Thyroid gland (tissue), 4 donors: ENCODE measurements at regions not wholly inside any gene's neighbourhood (a gene's known extent, or its start where the extent isn't known, plus 50 kb on each side); places are given as distances from the start of the nearest gene placed in this dataset.

Source experiments
- POLR2A ChIP-seq, 2 donors: fragments of 450-650 bp; IDR thresholded peaks; one replicate each; pipeline ENCODE4 v1.6.1; 2017; ENCODE audit warnings: antibody characterized with exemption in 2 of 2, mild to moderate bottlenecking in 2 of 2, moderate library complexity in 1 of 2
- TF ChIP-seq, protein P1 (sequence below), 6 experiments: fragments of 200-600 bp in 3 of 6; fragments of 450-650 bp in 3 of 6; sonication (generic) in 3 of 6; IDR thresholded peaks; one replicate each; pipeline ENCODE4 v1.5.1; 2016 to 2019; ENCODE audit warnings: antibody characterized with exemption in 6 of 6, mild to moderate bottlenecking in 2 of 6, inconsistent platforms in 1 of 6, moderate library complexity in 1 of 6

DNA sequence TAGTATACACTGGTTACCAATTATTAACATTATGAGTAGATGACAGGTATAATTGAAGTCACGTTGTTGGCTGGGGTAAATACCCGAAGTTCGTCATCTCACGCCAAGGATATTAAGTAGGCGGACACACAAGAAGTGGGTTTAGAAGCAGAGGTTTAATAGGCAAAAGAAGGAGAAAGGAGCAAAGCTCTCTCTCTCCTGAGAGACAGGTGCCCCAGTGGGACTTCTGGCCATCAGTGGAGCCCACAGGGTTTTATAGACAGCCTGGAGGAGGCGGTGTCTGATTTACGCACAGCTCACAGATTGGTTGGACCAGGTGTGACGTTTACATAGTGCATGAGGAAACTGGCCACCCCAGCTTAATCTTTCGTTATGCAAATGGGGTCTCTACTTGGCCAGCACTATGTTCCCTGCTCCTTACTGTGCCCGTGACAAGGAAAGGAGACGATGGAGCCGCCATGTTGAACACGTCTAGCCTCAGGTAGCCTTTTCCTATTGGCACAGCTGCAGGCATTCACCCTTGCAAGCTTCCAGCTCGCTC, 128.8 kb upstream of the KYNU start:
- TF ChIP-seq, protein P1, sequence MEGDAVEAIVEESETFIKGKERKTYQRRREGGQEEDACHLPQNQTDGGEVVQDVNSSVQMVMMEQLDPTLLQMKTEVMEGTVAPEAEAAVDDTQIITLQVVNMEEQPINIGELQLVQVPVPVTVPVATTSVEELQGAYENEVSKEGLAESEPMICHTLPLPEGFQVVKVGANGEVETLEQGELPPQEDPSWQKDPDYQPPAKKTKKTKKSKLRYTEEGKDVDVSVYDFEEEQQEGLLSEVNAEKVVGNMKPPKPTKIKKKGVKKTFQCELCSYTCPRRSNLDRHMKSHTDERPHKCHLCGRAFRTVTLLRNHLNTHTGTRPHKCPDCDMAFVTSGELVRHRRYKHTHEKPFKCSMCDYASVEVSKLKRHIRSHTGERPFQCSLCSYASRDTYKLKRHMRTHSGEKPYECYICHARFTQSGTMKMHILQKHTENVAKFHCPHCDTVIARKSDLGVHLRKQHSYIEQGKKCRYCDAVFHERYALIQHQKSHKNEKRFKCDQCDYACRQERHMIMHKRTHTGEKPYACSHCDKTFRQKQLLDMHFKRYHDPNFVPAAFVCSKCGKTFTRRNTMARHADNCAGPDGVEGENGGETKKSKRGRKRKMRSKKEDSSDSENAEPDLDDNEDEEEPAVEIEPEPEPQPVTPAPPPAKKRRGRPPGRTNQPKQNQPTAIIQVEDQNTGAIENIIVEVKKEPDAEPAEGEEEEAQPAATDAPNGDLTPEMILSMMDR (IDR thresholded peaks at IDR 0.05) = no peak
- TF ChIP-seq POLR2A (IDR thresholded peaks at IDR 0.05) = no peak
